Left ventricle myocardium inferior (tissue), 1 donor: ENCODE measurements at regions not wholly inside any gene's neighbourhood (a gene's known extent, or its start where the extent isn't known, plus 50 kb on each side); places are given as distances from the start of the nearest gene placed in this dataset.
"Not testable (repeated sequence)": the region's sequence is repeated elsewhere in the genome, so short reads cannot be mapped to it uniquely, and the experiment has no call there.

Experiments used
- DNase-seq: peaks from one replicate; pipeline ENCODE4 v3.0.0-alpha.2; 2020
- H3K27ac ChIP-seq: fragments of 200-600 bp; replicated peaks from 2 replicates; pipeline ENCODE4 v1.8.0; 2021
- H3K27me3 ChIP-seq: fragments of 200-600 bp; 2 replicates; pipeline ENCODE4 v1.8.0; 2021; ENCODE audit warnings: low read depth
- H3K36me3 ChIP-seq: fragments of 200-600 bp; 2 replicates; pipeline ENCODE4 v1.8.0; 2021
- H3K4me1 ChIP-seq: fragments of 200-600 bp; 2 replicates; pipeline ENCODE4 v1.8.0; 2021
- H3K4me3 ChIP-seq: fragments of 200-600 bp; 2 replicates; pipeline ENCODE4 v1.8.0; 2021; ENCODE audit warnings: mild to moderate bottlenecking, moderate library complexity
- H3K9me3 ChIP-seq: fragments of 200-600 bp; replicated peaks from 2 replicates; pipeline ENCODE4 v1.8.0; 2021
- intact Hi-C: fragments of 100-400 bp; cut with micrococcal nuclease; formaldehyde crosslinking; loops from one replicate; pipeline ENCODE4 v1.11.0; 2022
- TF ChIP-seq, protein P1 (sequence below): fragments of 200-600 bp; IDR thresholded peaks from 2 replicates; pipeline ENCODE4 v1.8.0; 2021; ENCODE audit warnings: antibody characterized with exemption, mild to moderate bottlenecking, borderline replicate concordance
- donor health status: DM: no; HTN: yes; CAD: no; lungs with severe emphysema.

DNA sequence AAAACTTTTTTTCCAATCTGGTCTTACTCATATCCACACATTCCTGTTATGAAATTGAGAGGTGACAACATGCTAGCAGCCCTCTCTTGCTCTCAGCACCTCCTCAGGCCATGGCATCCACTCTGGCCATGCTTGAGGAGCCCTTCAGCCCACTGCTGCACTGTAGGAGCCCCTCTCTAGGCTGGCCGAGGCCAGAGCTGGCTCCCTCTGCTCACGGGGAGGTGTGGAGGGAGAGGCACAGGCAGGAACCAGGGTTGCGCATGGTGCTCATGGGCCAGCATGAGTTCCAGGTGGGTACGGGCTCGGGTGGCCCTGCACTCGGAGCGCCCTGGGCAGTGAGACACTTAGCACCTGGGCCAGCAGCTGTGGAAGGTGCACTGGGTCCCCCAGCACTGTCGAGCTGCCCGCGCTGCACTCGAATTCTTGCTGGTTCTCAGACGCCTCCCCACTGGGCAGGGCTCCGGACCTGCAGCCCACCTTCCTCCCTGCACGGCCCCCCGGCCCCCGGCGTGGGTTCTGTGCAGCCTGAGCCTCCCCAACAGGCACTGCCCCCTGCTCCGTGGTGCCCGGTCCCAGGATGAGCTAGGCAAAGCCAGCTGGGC, 1669.6 kb upstream of the CELF4 start:
- intact Hi-C loops: no loop called here
- TF ChIP-seq, protein P1, sequence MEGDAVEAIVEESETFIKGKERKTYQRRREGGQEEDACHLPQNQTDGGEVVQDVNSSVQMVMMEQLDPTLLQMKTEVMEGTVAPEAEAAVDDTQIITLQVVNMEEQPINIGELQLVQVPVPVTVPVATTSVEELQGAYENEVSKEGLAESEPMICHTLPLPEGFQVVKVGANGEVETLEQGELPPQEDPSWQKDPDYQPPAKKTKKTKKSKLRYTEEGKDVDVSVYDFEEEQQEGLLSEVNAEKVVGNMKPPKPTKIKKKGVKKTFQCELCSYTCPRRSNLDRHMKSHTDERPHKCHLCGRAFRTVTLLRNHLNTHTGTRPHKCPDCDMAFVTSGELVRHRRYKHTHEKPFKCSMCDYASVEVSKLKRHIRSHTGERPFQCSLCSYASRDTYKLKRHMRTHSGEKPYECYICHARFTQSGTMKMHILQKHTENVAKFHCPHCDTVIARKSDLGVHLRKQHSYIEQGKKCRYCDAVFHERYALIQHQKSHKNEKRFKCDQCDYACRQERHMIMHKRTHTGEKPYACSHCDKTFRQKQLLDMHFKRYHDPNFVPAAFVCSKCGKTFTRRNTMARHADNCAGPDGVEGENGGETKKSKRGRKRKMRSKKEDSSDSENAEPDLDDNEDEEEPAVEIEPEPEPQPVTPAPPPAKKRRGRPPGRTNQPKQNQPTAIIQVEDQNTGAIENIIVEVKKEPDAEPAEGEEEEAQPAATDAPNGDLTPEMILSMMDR: no peak
- H3K27me3 ChIP-seq: no peaks in the 10 kb centered on the region
- H3K36me3 ChIP-seq: no peaks in the 10 kb centered on the region
- no peak for DNase-seq
- peaks cover 15% of the 10 kb centered on the region for H3K9me3 ChIP-seq
- no peak overlapping the region for H3K27ac ChIP-seq
- H3K4me3 ChIP-seq: no peak overlapping the region
- H3K4me1 ChIP-seq: no peaks in the 10 kb centered on the region

DNA sequence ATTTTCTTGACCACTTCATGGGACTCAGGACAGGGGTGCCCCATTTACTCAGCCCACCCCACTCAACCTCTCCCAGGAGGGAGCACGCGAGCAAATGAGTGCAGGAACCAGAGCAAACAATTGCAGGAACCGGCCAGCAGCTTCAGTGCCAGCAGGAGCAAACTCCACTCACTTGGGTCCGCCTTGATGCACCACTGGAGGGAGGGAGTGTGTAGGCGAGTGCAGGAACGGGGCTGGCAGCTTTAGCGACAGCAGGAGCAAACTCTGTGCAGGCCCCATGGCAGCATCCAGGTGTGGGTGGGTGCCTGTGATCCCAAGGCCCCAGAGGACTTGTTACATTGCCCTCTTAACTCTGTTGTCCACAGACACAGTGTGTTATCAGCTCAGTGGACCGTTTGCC, 1667.3 kb upstream of the CELF4 start:
- H3K4me1 ChIP-seq: no peaks in the 10 kb centered on the region
- TF ChIP-seq, protein P1: no peak
- H3K27me3 ChIP-seq: no peaks in the 10 kb centered on the region
- H3K4me3 ChIP-seq: no peak overlapping the region
- intact Hi-C loops: no loop called here
- DNase-seq: no peak
- H3K36me3 ChIP-seq: no peaks in the 10 kb centered on the region
- H3K9me3 ChIP-seq: peaks cover 15% of the 10 kb centered on the region
- no peak overlapping the region for H3K27ac ChIP-seq

DNA sequence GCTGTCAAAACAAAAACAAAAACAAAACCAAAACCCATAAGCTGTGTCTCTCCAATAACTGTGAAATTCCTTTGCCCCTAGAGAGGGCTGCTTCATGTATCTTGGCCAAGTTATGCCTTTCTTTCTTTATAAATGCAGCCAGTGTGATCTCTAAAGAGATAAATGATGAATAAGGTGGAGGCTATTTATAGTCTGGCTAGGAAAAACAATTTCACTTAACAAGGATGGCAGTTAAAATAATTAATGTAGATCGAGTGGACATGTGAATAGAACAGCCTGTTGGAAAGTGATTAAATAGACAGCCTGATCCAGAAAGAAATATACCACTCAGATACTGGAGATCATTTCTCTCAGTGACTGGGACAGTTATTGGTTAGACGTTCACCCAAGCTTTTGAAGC, 1666.9 kb upstream of the CELF4 start:
- intact Hi-C loops: no loop called here
- TF ChIP-seq, protein P1: no peak
- no peaks in the 10 kb centered on the region for H3K27me3 ChIP-seq

DNA sequence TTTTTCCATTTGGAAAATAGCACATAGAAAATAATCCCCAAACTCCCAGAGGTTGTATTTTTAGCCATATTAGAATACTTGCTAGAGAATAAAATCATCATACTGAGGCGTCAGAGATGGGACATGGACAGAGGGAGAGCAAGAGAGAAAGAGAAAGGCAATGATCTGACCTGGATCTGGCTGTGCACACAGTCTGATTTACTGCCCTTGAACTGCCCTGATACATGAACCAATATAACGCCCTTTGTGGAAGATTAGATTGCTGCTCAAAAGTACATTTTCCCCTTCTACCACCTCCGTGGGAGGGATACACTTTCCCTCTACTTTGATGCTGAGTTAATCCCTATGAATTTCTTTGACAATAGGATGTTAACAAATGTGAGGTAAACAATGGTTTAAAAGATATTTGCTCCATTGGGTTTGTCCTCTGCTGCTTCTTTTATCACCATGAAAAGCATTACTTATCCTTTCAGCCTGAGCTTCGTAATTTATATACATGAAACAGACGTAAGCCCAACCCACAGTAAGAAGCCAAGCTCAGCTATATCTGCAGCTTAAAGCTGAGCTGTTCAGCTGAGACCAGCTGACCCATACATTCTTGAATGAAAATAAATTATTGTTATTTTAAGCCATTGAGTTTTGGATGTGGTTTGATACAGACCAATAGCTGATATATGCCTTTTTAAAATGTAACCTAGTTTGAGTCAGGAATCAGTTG, 1664.6 kb upstream of the CELF4 start:
- no peak overlapping the region for H3K4me3 ChIP-seq

More for the DNA sequence above, 1666.9 kb upstream of the CELF4 start:
- no peaks in the 10 kb centered on the region for H3K36me3 ChIP-seq
- DNase-seq: no peak
- peaks cover 15% of the 10 kb centered on the region for H3K9me3 ChIP-seq
- no peaks in the 10 kb centered on the region for H3K4me1 ChIP-seq
- H3K4me3 ChIP-seq: no peak overlapping the region
- no peak overlapping the region for H3K27ac ChIP-seq

DNA sequence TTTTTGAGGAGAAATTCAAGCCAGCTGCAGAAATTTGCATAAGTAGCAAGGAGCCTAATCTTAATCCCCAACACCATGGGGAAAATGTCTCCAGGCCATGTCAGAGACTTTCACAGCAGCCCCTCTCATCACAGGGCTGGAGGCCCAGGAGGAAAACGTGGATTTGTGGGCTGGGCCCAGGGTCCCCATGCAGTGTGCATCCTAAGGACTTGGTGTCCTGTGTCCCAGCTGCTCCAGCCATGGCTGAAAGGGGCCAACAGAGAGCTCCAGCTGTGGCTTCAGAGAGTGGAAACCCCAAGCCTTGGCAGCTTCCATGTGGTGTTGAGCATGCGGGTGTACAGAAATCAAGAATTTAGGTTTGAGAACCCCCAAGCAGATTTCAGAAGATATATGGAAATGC, 1662.2 kb upstream of the CELF4 start:
- H3K9me3 ChIP-seq, H3K4me1 ChIP-seq, H3K4me3 ChIP-seq, DNase-seq, H3K27ac ChIP-seq, intact Hi-C loops, H3K27me3 ChIP-seq, H3K36me3 ChIP-seq: not testable (repeated sequence)

More for the DNA sequence above, 1664.6 kb upstream of the CELF4 start:
- TF ChIP-seq, protein P1: no peak
- intact Hi-C loops: no loop called here
- no peak overlapping the region for H3K27ac ChIP-seq
- H3K27me3 ChIP-seq: no peaks in the 10 kb centered on the region
- DNase-seq: no peak
- no peaks in the 10 kb centered on the region for H3K4me1 ChIP-seq
- H3K36me3 ChIP-seq: no peaks in the 10 kb centered on the region
- peaks cover 3% of the 10 kb centered on the region for H3K9me3 ChIP-seq

DNA sequence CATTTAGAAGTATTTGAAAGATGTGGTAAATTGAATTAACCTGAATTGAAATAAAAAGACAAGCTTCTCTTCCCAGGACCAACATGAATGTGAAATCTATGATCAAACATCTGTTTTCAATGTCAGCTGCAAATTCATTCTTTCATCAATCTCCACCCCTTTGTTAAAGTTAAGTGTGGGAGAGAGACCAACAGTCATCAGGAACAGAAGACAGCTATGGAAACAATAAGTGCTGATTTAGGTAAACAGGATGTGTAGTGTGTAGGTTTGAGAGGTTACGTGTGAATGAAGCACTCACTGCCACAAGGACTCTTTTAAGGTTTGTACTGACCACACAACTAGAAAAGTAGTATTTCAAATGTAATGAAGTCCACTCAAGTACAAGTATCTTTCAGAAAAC, 1659.8 kb upstream of the CELF4 start:
- TF ChIP-seq, protein P1: no peak
- no peaks in the 10 kb centered on the region for H3K9me3 ChIP-seq
- no peak for DNase-seq
- no peaks in the 10 kb centered on the region for H3K4me1 ChIP-seq
- H3K4me3 ChIP-seq: no peak overlapping the region
- H3K27me3 ChIP-seq: no peaks in the 10 kb centered on the region
- intact Hi-C loops: no loop called here
- H3K27ac ChIP-seq: no peak overlapping the region
- no peaks in the 10 kb centered on the region for H3K36me3 ChIP-seq
